Small intestine (tissue), 7 donors: ENCODE measurements at regions not wholly inside any gene's neighbourhood (a gene's known extent, or its start where the extent isn't known, plus 50 kb on each side); places are given as distances from the start of the nearest gene placed in this dataset.

ENCODE experiments used
- DNase-seq, 2 donors: peaks; one replicate each; pipeline versions ENCODE4 v3.0.0 to v3.0.0-alpha.2; 2013
- FAIRE-seq: peaks from 2 replicates; lab custom pipeline; 2012; peaks lifted over from hg19 to GRCh38; lab: Jason Lieb, UNC
- H3K27ac ChIP-seq, 3 donors: one replicate each; pipeline ENCODE4 v1.5.1; 2013; ENCODE audit warnings: low read length in 2 of 3, mild to moderate bottlenecking in 2 of 3, control low read depth in 1 of 3, inconsistent platforms in 1 of 3, low read depth in 1 of 3, moderate library complexity in 1 of 3
- H3K27me3 ChIP-seq, 3 donors: one replicate each; pipeline ENCODE4 v1.6.1; 2013; ENCODE audit warnings: low read length in 3 of 3, inconsistent platforms in 1 of 3; ENCODE audit not compliant: control insufficient read depth in 3 of 3, insufficient read depth in 3 of 3
- H3K36me3 ChIP-seq, 3 donors: one replicate each; pipeline ENCODE4 v1.6.1; 2013; ENCODE audit warnings: low read length in 3 of 3, inconsistent platforms in 1 of 3, low read depth in 1 of 3, mild to moderate bottlenecking in 1 of 3, moderate library complexity in 1 of 3; ENCODE audit not compliant: control insufficient read depth in 3 of 3, insufficient read depth in 2 of 3
- H3K4me1 ChIP-seq, 3 donors: one replicate each; pipeline ENCODE4 v1.6.1; 2013; ENCODE audit warnings: low read length in 2 of 3, inconsistent platforms in 1 of 3, low read depth in 1 of 3, mild to moderate bottlenecking in 1 of 3, moderate library complexity in 1 of 3; ENCODE audit not compliant: control insufficient read depth in 3 of 3, insufficient read depth in 2 of 3
- H3K4me3 ChIP-seq, 3 donors: one replicate each; pipeline ENCODE4 v1.5.1; 2013; ENCODE audit warnings: low read length in 3 of 3, control low read depth in 1 of 3, inconsistent platforms in 1 of 3, low read depth in 1 of 3, mild to moderate bottlenecking in 1 of 3, moderate library complexity in 1 of 3
- H3K9me3 ChIP-seq, 2 donors: one replicate each; pipeline ENCODE4 v1.6.1; 2013; ENCODE audit warnings: low read depth in 1 of 2, low read length in 1 of 2; ENCODE audit not compliant: control insufficient read depth in 2 of 2, insufficient read depth in 1 of 2
- WGBS, 3 donors: extraction: QIAGEN DNeasy Blood & Tissue Kit; methylation state at CpG; one replicate each; pipeline ENCODE4 v1.1.7; 2013; 5-methylcytosine and 5-hydroxymethylcytosine counted together
- donor health status: healthy with polysubstance abuse.
- donor health status: control.
- donor health status: control.
- donor health status: Bipolar disorder and iron deficiency.
- donor health status: healthy.

DNA sequence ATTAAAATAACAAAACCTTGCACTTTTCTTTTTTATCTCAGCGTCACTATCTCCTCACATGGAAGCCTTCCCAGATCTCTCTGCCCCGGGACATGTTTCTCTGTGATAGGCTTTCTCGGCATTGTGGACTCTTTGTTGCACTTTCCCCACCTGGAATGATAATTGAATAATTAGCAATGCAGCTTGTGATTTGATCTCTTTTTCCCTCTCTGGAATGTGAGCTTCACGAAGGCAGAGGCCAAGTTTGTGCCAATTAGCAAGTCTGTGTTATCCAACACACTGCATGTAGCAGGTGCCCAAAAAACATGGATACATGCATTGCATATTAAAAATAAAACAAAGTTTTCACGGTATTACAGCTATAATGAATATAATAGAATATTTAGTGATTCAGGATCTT, 431.2 kb downstream of the HAPSTR1 start:
- WGBS, 3 donors: 23 to 50% (median 48%) methylated on average over 5 of the region's 5 CpGs
- Histone ChIP-seq H3K36me3 (no peaks in the 10 kb centered on the region), H3K4me3 (no peak overlapping the region), H3K4me1 (no peaks in the 10 kb centered on the region), H3K27ac (no peak overlapping the region), H3K27me3 (no peaks in the 10 kb centered on the region), H3K9me3 (no peaks in the 10 kb centered on the region)
- no peak for FAIRE-seq
- no peak for DNase-seq

DNA sequence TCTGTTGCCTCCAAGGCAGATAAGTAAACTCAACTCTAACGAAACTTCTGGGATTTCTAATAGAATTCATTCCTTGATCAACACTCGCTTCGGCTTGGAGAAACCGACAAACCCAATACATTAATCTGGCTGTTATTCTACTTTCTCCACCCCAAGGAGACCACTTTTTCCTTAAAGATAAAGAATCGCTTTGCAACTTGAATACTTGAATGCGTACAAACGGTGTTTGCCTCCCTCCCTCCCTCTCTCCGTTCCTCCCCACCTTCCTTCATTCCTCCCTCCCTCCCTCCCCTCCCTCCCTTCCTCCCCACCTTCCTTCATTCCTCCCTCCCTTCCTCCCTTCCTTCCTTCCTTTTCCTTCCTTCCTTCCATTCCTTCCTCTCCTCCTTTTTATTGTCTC, 432.6 kb downstream of the HAPSTR1 start:
- WGBS, 3 donors: 74 to 92% (median 86%) methylated on average over 7 to 8 of the region's 8 CpGs
- no peak for DNase-seq
- Histone ChIP-seq H3K27ac (no peak overlapping the region), H3K36me3 (no peaks in the 10 kb centered on the region), H3K4me3 (no peak overlapping the region), H3K27me3 (no peaks in the 10 kb centered on the region), H3K9me3 (no peaks in the 10 kb centered on the region), H3K4me1 (no peaks in the 10 kb centered on the region)
- FAIRE-seq: no peak

DNA sequence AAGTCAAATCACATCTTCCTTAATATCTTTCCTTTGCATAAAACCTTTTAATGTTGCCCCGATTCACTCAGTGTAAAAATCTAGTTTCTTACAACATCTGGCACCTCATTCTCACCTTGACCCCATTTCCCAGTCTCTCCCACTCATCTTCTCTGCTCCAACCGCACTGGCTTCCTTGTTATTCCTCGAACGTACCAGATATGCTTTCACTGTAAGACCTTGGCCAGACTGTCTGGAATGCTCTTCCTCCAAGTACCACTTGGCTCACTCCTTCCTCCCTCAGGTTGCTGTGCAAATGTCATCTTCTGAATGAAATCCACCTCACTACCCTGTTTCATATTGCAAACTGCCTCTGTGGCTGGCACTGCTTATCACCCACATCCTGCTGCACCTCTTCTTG, 433.6 kb downstream of the HAPSTR1 start:
- Histone ChIP-seq H3K9me3 (no peaks in the 10 kb centered on the region), H3K36me3 (no peaks in the 10 kb centered on the region), H3K4me3 (no peak overlapping the region), H3K4me1 (no peaks in the 10 kb centered on the region), H3K27me3 (no peaks in the 10 kb centered on the region), H3K27ac (no peak overlapping the region)
- DNase-seq: no peak
- FAIRE-seq: no peak
- WGBS, 3 donors: 81 to 87% (median 85%) methylated on average over 4 of the region's 4 CpGs

DNA sequence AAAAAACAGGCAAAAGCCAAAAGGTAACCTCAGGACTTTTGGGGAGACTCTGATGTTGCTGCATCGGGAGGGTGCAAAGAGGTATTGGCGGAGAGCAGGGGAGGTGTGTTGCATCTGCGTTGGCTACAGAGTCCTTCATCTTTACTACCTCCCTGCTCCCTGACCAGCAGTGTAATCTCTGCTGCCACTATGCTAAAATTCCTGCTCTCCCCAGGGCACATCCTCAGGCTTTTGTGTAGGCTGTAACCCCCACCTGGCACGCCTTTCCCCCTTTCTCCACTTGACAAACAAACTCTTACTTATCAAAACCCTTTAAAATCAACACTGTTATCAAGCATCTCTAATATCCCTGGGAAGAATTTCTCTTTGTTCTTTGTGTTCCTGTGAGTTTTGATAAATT, 435.3 kb downstream of the HAPSTR1 start:
- Histone ChIP-seq H3K9me3 (no peaks in the 10 kb centered on the region), H3K4me1 (no peaks in the 10 kb centered on the region), H3K4me3 (no peak overlapping the region), H3K36me3 (no peaks in the 10 kb centered on the region), H3K27me3 (no peaks in the 10 kb centered on the region), H3K27ac (no peak overlapping the region)
- DNase-seq: no peak
- no peak for FAIRE-seq
- 46 to 68% (median 56%) methylated on average over 4 of the region's 4 CpGs for WGBS, 3 donors

DNA sequence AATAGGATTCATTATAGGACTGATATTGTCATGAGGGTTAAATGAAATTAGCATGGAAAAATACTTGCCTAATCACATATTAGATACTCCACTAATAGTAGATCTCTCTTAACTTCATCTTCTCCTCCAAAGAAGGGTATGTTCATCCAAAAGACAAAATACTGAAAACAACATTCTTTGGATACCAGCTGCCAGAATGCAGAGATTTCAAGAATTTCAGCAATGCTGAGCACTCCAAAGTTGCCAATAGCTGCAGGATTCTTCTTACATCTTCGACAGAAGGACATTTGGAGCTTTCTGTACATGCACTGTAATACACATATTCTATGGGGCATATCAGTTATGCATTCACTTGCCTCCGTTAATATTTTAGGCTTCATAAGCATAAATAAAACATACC, 436.5 kb downstream of the HAPSTR1 start:
- WGBS, 3 donors: 56 to 73% (median 73%) methylated on average over 2 of the region's 2 CpGs
- no peak overlapping the region for H3K27ac ChIP-seq
- no peaks in the 10 kb centered on the region for H3K36me3 ChIP-seq

DNA sequence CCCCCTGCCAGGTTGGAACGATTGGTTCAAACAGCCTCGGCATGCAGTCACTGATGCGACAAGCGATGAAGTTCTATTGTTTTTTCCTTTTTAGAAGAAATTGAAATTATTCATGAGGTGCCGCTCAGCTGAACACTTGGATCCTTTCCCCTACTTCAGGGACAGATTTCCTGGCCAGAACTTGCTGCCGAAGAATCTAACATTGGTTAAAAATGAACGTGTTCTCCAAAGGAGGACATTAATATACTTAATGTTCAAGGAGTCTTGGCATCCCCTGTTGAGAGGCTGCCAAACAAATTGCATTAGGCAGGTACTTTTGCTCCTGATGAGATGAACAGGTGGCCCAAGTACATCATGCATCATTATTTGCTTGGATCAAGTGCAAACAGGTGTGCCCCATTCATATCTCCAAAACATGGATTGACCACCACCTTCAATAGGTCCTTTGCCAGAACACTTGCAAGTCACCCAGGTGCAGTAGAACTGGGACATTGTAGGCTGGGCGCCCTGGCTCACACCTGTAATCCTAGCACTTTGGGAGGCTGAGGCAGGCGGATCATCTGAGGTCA, 437.2 kb downstream of the HAPSTR1 start:
- FAIRE-seq (no peak), DNase-seq (no peak)
- Histone ChIP-seq H3K27me3 (no peaks in the 10 kb centered on the region), H3K9me3 (no peaks in the 10 kb centered on the region), H3K4me3 (no peak overlapping the region), H3K36me3 (no peaks in the 10 kb centered on the region), H3K27ac (no peak overlapping the region), H3K4me1 (no peaks in the 10 kb centered on the region)
- 71 to 80% (median 79%) methylated on average over 9 of the region's 9 CpGs for WGBS, 3 donors

More for the DNA sequence above, 436.5 kb downstream of the HAPSTR1 start:
- no peaks in the 10 kb centered on the region for H3K4me1 ChIP-seq
- no peak overlapping the region for H3K4me3 ChIP-seq
- FAIRE-seq (no peak), DNase-seq (no peak)
- H3K9me3 ChIP-seq: no peaks in the 10 kb centered on the region
- no peaks in the 10 kb centered on the region for H3K27me3 ChIP-seq

DNA sequence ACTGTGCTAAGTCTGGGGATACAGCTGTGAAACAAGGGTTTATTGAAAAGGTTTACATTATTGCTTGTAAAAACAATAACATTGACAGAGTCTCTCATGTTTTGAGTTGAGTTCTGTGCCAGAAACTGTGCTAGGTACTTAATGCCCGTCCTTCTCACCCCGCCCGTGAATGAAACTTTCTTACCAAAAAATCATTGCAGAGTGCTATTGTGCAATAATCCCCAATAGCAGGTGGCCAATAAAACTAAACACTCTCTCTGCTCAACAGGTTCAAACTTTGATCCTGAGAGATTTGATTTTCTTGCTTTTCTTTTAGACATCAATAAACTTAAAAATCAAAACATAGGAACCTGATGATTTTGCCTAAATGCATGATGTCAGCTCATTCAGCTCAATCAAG, 441.6 kb downstream of the HAPSTR1 start:
- H3K4me1 ChIP-seq: no peaks in the 10 kb centered on the region

DNA sequence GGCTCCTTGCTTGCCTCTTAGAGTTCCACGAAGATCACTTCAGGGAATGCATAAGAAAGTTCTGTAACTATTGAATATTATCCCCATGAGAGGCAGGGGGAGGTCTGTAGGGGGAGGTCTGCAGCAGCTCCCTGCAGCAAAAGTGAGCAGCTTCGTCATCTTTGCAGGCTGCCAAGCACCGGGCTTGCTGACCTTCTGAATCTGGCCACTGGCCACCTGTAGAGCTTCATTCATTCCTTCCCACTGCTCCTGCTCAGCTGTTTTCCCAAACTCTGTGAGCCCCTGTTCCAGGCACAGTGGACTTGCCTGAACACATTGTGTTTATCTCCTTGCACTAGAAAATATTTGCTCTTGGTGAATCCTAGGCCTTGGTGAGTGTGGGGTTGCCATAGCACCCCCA, 443.3 kb downstream of the HAPSTR1 start:
- WGBS, 3 donors: 64 to 76% (median 68%) methylated on average over 3 of the region's 3 CpGs
- Histone ChIP-seq H3K4me3 (no peak overlapping the region), H3K9me3 (no peaks in the 10 kb centered on the region), H3K36me3 (no peaks in the 10 kb centered on the region), H3K27me3 (no peaks in the 10 kb centered on the region), H3K4me1 (no peaks in the 10 kb centered on the region), H3K27ac (no peak overlapping the region)
- FAIRE-seq: no peak
- DNase-seq: no peak

More for the DNA sequence above, 441.6 kb downstream of the HAPSTR1 start:
- H3K27ac ChIP-seq: no peak overlapping the region
- 44 to 61% (median 44%) methylated on average over 3 of the region's 3 CpGs for WGBS, 3 donors
- no peak overlapping the region for H3K4me3 ChIP-seq
- no peaks in the 10 kb centered on the region for H3K27me3 ChIP-seq
- no peaks in the 10 kb centered on the region for H3K36me3 ChIP-seq
- FAIRE-seq: no peak
- no peaks in the 10 kb centered on the region for H3K9me3 ChIP-seq
- no peak for DNase-seq

DNA sequence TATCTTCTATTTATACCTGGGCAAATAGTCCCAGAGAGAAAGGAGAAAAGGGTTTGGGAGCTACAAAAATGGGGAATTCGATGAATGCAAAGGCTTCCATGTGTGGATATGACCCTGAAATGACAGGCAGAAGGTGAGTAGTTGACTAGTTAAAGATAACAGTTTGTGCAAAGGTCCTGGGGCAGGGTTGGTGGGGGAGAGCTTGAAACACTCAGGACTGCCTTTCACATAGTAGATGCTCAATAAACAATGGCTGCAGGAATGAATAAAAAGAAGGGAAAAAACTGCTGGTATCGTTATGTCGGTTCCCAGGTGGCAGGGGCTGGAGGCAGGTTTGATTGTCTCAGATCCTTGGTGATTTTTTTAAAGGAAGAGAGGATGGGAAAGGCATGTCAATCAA, 445.5 kb downstream of the HAPSTR1 start:
- DNase-seq (no peak), FAIRE-seq (no peak)
- 88 to 94% (median 90%) methylated on average over 3 of the region's 3 CpGs for WGBS, 3 donors
- H3K27me3 ChIP-seq: no peaks in the 10 kb centered on the region
- H3K27ac ChIP-seq: no peak overlapping the region
- no peaks in the 10 kb centered on the region for H3K36me3 ChIP-seq
- H3K9me3 ChIP-seq: no peaks in the 10 kb centered on the region
- no peaks in the 10 kb centered on the region for H3K4me1 ChIP-seq
- no peak overlapping the region for H3K4me3 ChIP-seq
